ENCODE measurements at regions not wholly inside any gene's neighbourhood (a gene's known extent, or its start where the extent isn't known, plus 50 kb on each side); places are given as distances from the start of the nearest gene placed in this dataset.

DNA sequence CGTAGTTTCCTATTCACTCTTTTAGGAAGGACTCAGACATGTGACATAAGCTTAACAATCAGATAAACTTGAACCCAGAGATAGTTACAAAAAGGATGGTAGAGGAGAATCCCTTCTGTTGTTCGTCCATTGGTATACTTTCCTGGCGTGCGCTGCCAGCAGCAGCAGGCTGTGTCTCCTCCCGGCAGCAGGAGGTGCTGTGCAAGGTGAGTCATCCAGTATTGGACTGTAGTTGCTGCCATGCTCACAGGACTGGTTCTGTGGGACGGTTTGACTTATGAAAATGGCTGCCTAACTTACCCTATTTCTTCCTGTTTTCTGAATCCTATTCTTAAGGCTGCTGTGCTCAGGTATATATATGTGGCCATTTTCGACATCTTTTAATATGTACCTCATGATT, 253.4 kb upstream of the LRRC3B start:
- no peak overlapping the region for H3K27ac ChIP-seq (ENCODE audit: low read depth, low read length)
- H3K4me3 ChIP-seq (ENCODE audit: low read length): no peak overlapping the region
- no peak overlapping the region for H3K9ac ChIP-seq (ENCODE audit: low read length)
- no peaks in the 10 kb centered on the region for H3K27me3 ChIP-seq (ENCODE audit: control insufficient read depth, insufficient read depth, low read length)
- H3K36me3 ChIP-seq (ENCODE audit: control insufficient read depth, insufficient read depth, low read length): no peaks in the 10 kb centered on the region
- no peaks in the 10 kb centered on the region for H3K4me1 ChIP-seq (ENCODE audit: control insufficient read depth, insufficient read depth, low read length)

DNA sequence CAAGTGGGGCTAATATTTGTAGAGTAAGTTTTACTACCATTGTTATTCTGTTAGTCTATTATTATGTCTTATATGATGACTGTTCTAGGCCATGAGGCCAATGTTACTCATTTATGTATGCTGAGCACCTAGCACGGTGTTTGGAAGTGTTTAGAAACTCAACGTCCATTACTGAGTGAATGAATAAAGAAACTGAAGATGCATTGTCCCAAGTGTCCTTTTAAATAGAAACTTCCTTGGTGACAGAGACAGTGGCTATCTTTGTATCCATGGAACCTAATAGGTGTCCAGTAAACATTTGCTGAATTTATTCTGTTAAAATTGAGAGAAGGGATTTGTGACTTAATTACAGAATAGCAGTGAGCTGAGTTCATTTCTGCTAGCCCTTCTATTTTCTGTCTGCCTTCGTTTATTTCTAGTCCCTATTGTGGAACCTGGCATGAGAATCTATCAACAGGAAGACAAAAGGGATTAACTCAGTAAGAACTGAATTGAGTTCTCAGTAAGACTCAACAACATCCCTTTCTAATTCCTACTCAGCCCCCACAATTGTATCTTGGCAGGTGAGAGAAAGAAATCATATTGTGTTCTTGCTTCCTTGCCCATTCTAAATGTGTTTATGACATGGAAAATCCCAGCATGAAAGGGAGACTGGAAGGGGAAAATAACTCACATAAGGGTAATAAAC, 246.6 kb upstream of the LRRC3B start:
- Histone ChIP-seq H3K4me3 (ENCODE audit: low read length) (no peak overlapping the region), H3K36me3 (ENCODE audit: control insufficient read depth, insufficient read depth, low read length) (no peaks in the 10 kb centered on the region), H3K9ac (ENCODE audit: low read length) (no peak overlapping the region), H3K4me1 (ENCODE audit: control insufficient read depth, insufficient read depth, low read length) (no peaks in the 10 kb centered on the region), H3K27me3 (ENCODE audit: control insufficient read depth, insufficient read depth, low read length) (no peaks in the 10 kb centered on the region), H3K27ac (ENCODE audit: low read depth, low read length) (no peak overlapping the region)

DNA sequence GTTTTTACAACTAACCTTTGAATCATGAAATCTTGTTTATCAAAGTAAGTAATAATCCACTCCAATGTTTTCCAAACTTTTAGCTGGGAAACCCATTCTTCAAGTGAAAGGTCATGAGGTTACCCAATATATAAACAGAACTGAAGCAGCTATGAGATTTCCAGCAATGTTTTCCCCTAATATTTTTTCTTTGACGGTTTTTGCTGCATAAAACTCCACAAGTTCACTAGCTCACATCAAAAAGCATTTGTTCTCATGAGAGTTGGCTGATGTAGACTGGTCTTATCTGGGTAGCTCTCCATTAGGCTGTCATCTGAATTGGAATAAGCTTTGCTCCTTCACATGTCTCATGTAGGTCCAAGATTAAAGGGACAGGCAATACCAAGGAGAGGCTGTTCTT, 241.2 kb upstream of the LRRC3B start:
- H3K27ac ChIP-seq (ENCODE audit: low read depth, low read length): no peak overlapping the region
- no peak overlapping the region for H3K4me3 ChIP-seq (ENCODE audit: low read length)
- no peaks in the 10 kb centered on the region for H3K36me3 ChIP-seq (ENCODE audit: control insufficient read depth, insufficient read depth, low read length)
- no peak overlapping the region for H3K9ac ChIP-seq (ENCODE audit: low read length)
- H3K4me1 ChIP-seq (ENCODE audit: control insufficient read depth, insufficient read depth, low read length): no peaks in the 10 kb centered on the region
- H3K27me3 ChIP-seq (ENCODE audit: control insufficient read depth, insufficient read depth, low read length): no peaks in the 10 kb centered on the region

DNA sequence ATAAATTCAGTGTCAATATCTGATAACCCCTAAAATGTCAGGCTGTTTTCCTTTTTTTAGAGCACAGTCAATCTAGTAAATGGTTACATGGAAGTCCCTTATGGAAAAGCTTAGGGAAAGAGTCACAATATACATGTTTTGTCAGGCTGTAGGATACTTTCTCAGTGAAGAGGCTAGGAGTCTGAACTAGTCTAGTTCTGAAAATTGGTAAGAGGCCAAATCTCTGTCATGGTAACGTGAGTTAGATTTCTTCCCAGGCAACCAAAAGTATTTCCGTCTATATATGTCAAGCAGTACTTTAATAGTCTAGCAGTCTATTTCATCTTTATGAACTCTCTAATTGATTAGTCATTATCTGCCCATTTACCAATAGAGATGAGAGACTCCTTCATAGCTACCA, 215.9 kb upstream of the LRRC3B start:
- Histone ChIP-seq H3K9ac (ENCODE audit: low read length) (no peak overlapping the region), H3K4me1 (ENCODE audit: control insufficient read depth, insufficient read depth, low read length) (no peaks in the 10 kb centered on the region), H3K27ac (ENCODE audit: low read depth, low read length) (no peak overlapping the region), H3K4me3 (ENCODE audit: low read length) (no peak overlapping the region), H3K27me3 (ENCODE audit: control insufficient read depth, insufficient read depth, low read length) (no peaks in the 10 kb centered on the region), H3K36me3 (ENCODE audit: control insufficient read depth, insufficient read depth, low read length) (no peaks in the 10 kb centered on the region)

DNA sequence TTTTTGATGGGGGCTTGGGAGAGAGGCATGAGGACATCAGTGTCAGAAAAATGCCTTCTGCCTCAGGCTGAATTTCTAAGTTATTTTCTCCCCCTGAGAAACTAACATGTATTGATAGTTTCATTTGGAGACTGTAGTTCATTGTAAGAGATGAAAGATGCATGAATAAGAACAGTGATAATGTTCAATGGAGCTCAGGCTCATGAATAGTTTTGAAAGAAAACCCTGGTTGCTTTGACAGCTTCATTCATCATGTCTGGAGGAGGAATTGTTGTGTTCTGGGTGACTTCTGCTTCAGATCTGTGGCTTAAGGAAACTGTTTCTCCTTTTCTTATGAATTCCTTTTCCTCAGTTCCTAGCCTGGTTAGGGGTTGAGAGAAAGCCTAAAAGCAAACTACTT, 204.0 kb upstream of the LRRC3B start:
- Histone ChIP-seq H3K9ac (ENCODE audit: low read length) (no peak overlapping the region), H3K4me3 (ENCODE audit: low read length) (no peak overlapping the region), H3K27me3 (ENCODE audit: control insufficient read depth, insufficient read depth, low read length) (no peaks in the 10 kb centered on the region), H3K36me3 (ENCODE audit: control insufficient read depth, insufficient read depth, low read length) (no peaks in the 10 kb centered on the region), H3K4me1 (ENCODE audit: control insufficient read depth, insufficient read depth, low read length) (no peaks in the 10 kb centered on the region), H3K27ac (ENCODE audit: low read depth, low read length) (no peak overlapping the region)

DNA sequence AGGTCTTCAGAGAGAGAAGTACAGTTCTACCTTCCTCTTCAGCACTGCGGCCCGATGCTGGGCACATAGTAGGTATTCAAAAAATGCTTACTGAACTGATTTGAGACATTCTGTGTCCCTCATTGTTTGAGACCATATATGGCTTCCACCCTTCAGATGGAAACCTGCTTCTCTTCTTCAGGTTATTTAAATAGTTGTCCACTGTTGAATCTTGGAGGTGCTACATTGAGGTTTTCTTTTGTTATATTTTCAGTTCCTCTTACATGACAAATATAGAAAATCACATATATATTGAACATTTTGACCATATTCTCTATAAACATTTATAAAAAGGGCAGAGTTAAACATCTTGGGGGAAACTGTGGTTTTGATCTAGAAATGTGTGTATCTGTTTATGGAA, 200.2 kb upstream of the LRRC3B start:
- H3K27ac ChIP-seq (ENCODE audit: low read depth, low read length): no peak overlapping the region
- H3K4me1 ChIP-seq (ENCODE audit: control insufficient read depth, insufficient read depth, low read length): no peaks in the 10 kb centered on the region
- no peaks in the 10 kb centered on the region for H3K27me3 ChIP-seq (ENCODE audit: control insufficient read depth, insufficient read depth, low read length)
- H3K4me3 ChIP-seq (ENCODE audit: low read length): no peak overlapping the region
- no peaks in the 10 kb centered on the region for H3K36me3 ChIP-seq (ENCODE audit: control insufficient read depth, insufficient read depth, low read length)
- no peak overlapping the region for H3K9ac ChIP-seq (ENCODE audit: low read length)

DNA sequence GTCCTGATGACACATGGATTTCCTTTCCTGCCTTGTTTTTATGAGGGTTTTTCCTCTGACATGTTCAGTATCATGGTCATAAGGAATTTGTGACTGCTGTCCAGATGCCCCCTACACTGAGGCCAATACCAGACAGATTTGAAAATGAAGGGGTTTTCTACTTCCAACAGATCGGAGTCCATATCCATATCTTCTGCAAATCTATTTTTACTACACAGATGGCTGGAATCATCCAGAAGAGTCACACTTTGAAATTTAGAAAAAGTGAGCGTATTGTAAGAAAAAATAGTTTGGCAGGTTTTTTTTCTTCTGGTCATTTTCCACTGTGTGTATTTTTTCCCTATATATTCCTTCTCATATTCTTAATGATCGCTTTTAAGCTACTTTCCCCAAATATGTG, 197.5 kb upstream of the LRRC3B start:
- H3K4me1 ChIP-seq (ENCODE audit: control insufficient read depth, insufficient read depth, low read length): no peaks in the 10 kb centered on the region
- H3K4me3 ChIP-seq (ENCODE audit: low read length): no peak overlapping the region
- H3K36me3 ChIP-seq (ENCODE audit: control insufficient read depth, insufficient read depth, low read length): no peaks in the 10 kb centered on the region
- no peaks in the 10 kb centered on the region for H3K27me3 ChIP-seq (ENCODE audit: control insufficient read depth, insufficient read depth, low read length)
- H3K9ac ChIP-seq (ENCODE audit: low read length): no peak overlapping the region
- no peak overlapping the region for H3K27ac ChIP-seq (ENCODE audit: low read depth, low read length)

DNA sequence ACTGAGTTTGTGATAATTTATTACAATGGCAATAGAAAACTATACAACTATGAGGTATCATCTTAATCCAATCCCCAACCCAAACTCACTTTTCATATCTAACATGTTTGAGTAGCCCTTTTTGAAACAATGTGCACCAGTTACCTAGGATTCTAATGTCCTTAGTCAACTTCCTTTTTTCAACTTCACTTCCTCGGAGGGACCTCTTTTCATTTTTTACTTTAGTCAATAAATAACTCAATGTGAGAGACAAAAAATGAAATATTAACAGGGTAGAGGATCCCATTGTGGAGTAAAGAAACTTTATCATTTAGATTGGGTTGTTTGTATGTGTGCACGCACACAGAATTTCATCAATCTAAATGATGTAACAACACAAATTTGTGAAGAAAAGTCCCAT, 193.6 kb upstream of the LRRC3B start:
- H3K4me3 ChIP-seq (ENCODE audit: low read length): no peak overlapping the region
- no peak overlapping the region for H3K27ac ChIP-seq (ENCODE audit: low read depth, low read length)
- H3K27me3 ChIP-seq (ENCODE audit: control insufficient read depth, insufficient read depth, low read length): no peaks in the 10 kb centered on the region
- H3K4me1 ChIP-seq (ENCODE audit: control insufficient read depth, insufficient read depth, low read length): no peaks in the 10 kb centered on the region
- no peak overlapping the region for H3K9ac ChIP-seq (ENCODE audit: low read length)
- no peaks in the 10 kb centered on the region for H3K36me3 ChIP-seq (ENCODE audit: control insufficient read depth, insufficient read depth, low read length)

DNA sequence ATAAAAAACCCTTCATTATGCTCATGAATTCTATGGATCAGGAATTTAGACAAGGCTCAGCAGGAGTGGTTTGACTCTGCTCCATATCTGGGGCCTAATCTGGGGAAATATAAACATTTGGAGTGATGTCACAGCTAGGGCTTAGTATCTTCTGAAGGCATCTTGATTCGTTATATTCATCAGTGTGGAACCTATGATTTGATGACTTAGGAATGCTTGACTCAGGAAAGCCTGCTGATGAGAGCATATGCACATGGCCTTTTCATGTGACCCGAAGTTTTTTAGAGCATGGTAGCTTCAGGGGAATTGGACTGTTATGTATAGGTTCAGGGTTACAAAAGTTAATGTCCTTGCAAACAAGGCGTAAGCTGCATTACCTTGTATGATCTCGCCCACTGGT, 184.9 kb upstream of the LRRC3B start:
- no peaks in the 10 kb centered on the region for H3K4me1 ChIP-seq (ENCODE audit: control insufficient read depth, insufficient read depth, low read length)

DNA sequence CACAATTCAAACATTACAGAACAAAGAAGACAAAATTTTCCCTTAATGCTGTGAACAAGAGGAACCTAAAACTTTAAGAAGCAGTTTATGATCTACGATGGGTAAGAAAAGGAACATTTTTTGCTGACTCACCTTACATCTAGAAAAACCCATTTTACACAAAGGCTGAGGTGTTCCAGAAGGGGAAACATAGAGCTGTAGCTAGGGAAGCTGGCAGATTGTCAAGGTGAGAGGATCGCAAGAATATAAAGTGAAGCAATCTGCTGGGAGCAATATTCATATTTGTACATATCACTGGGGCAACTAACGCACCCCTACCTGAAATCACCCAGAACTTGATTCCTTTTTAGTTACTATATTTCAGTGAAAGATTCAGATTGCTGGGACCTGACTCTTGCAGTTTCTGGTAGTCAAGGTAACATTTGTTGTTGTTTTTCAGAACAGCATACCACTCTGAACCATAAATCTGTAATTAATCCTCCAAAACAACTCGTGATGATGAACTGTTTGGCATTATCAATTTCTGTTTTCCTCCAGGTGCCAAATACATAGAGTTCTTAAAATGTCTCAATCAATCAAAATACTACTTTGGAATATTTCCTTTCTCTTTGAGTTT, 184.1 kb upstream of the LRRC3B start:
- no peak overlapping the region for H3K27ac ChIP-seq (ENCODE audit: low read depth, low read length)
- no peaks in the 10 kb centered on the region for H3K27me3 ChIP-seq (ENCODE audit: control insufficient read depth, insufficient read depth, low read length)
- no peak overlapping the region for H3K9ac ChIP-seq (ENCODE audit: low read length)
- no peak overlapping the region for H3K4me3 ChIP-seq (ENCODE audit: low read length)
- no peaks in the 10 kb centered on the region for H3K36me3 ChIP-seq (ENCODE audit: control insufficient read depth, insufficient read depth, low read length)
- no peaks in the 10 kb centered on the region for H3K4me1 ChIP-seq (ENCODE audit: control insufficient read depth, insufficient read depth, low read length)

More for the DNA sequence above, 184.9 kb upstream of the LRRC3B start:
- H3K27me3 ChIP-seq (ENCODE audit: control insufficient read depth, insufficient read depth, low read length): no peaks in the 10 kb centered on the region
- no peak overlapping the region for H3K9ac ChIP-seq (ENCODE audit: low read length)
- no peak overlapping the region for H3K27ac ChIP-seq (ENCODE audit: low read depth, low read length)
- no peak overlapping the region for H3K4me3 ChIP-seq (ENCODE audit: low read length)
- H3K36me3 ChIP-seq (ENCODE audit: control insufficient read depth, insufficient read depth, low read length): no peaks in the 10 kb centered on the region

DNA sequence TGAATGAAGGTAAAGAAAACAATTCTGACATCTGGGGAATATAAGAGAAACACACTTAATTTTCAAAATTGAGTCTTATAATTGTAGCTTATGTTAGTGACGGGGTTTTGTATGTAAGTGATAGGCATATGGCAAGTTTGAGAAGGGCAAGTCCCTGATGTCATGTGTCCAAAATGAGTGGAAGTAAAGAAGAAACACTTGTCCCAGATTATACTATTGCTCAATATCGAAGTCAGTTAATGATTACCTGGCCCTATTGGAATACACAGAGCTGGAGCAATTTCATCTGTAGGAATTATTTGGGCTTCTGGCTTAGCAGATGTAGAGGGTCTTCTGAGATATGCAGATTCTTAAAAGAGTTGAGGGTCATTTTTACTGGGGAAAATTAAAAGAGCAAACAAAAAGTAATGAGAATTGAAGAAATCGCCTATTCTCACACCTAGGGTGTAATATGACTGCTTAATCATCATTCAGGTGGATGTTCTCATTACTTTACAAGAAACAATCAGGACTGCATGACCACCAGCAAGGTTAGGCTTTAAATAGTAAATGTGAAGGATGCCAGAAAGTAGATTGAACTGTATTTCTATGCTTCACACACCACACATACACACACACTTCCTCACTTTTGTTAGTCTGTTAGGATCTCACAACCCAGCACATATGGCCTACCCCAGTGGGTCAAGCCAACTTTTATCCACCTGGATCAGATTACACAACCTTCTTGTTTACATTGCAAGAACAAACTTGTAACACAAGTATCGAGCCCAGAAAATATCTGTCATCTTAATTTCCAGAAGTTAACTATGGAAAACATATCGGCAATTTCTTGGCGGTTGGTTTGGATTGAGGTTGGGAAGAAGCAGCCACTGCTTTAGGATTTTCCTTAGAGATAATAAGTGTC, 183.3 kb upstream of the LRRC3B start:
- H3K9ac ChIP-seq (ENCODE audit: low read length): no peak overlapping the region
- H3K36me3 ChIP-seq (ENCODE audit: control insufficient read depth, insufficient read depth, low read length): no peaks in the 10 kb centered on the region
- H3K27me3 ChIP-seq (ENCODE audit: control insufficient read depth, insufficient read depth, low read length): no peaks in the 10 kb centered on the region
- no peaks in the 10 kb centered on the region for H3K4me1 ChIP-seq (ENCODE audit: control insufficient read depth, insufficient read depth, low read length)
- H3K4me3 ChIP-seq (ENCODE audit: low read length): no peak overlapping the region
- H3K27ac ChIP-seq (ENCODE audit: low read depth, low read length): no peak overlapping the region

DNA sequence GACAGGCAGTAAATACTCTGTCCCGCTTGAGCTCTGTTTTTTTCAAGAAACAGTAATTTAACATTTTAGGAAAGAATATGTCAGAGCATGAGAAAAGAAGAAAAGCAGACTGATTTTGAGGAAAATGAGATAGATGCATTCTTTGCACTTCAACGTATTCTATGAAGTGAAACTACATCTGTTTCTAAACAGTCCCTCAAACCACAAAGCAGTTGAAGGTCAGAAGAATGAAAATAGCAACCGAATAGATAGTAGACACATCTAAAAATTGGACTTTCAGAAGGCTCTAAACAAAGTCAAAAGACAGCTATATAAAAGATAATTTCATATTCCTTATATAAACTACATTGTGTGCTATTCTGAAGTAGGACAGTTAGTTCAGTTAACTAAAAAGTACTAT, 172.6 kb upstream of the LRRC3B start:
- Histone ChIP-seq H3K9ac (ENCODE audit: low read length) (no peak overlapping the region), H3K27me3 (ENCODE audit: control insufficient read depth, insufficient read depth, low read length) (no peaks in the 10 kb centered on the region), H3K4me3 (ENCODE audit: low read length) (no peak overlapping the region), H3K27ac (ENCODE audit: low read depth, low read length) (no peak overlapping the region), H3K36me3 (ENCODE audit: control insufficient read depth, insufficient read depth, low read length) (no peaks in the 10 kb centered on the region), H3K4me1 (ENCODE audit: control insufficient read depth, insufficient read depth, low read length) (no peaks in the 10 kb centered on the region)

All from rectal smooth muscle tissue (tissue), 1 donor.